Mesodermal cell (in vitro differentiated cells): ENCODE measurements at regions not wholly inside any gene's neighbourhood (a gene's known extent, or its start where the extent isn't known, plus 50 kb on each side); places are given as distances from the start of the nearest gene placed in this dataset.
"Not testable (repeated sequence)": the region's sequence is repeated elsewhere in the genome, so short reads cannot be mapped to it uniquely, and the experiment has no call there.

ENCODE experiments used
- H3K27ac ChIP-seq: 2 replicates; pipeline ENCODE4 v1.7.0; 2013; ENCODE audit warnings: mild to moderate bottlenecking, low read depth, low read length, moderate library complexity; ENCODE audit not compliant: severe bottlenecking
- H3K36me3 ChIP-seq: 2 replicates; pipeline ENCODE4 v1.7.1; 2013; ENCODE audit warnings: mild to moderate bottlenecking, low read length, moderate library complexity; ENCODE audit not compliant: control insufficient read depth, insufficient read depth
- H3K4me1 ChIP-seq: one replicate; pipeline ENCODE4 v1.7.1; 2013; ENCODE audit warnings: mild to moderate bottlenecking, low read length; ENCODE audit not compliant: insufficient read depth, control insufficient read depth, poor library complexity, severe bottlenecking
- H3K4me3 ChIP-seq: 2 replicates; pipeline ENCODE4 v1.7.0; 2013; ENCODE audit warnings: low read length, control low read depth, mild to moderate bottlenecking; ENCODE audit not compliant: insufficient read depth, poor library complexity, severe bottlenecking; ENCODE audit errors: extremely low read depth
- H3K9me3 ChIP-seq: 2 replicates; pipeline ENCODE4 v1.7.1; 2013; ENCODE audit warnings: mild to moderate bottlenecking, low read length, moderate library complexity; ENCODE audit not compliant: control insufficient read depth
- WGBS, 2 experiments: methylation state at CpG; one replicate each; pipeline ENCODE4 v1.1.5; 2013; ENCODE audit warnings: missing lambda C conversion rate in 2 of 2; ENCODE audit not compliant: insufficient coverage in 2 of 2; 5-methylcytosine and 5-hydroxymethylcytosine counted together

DNA sequence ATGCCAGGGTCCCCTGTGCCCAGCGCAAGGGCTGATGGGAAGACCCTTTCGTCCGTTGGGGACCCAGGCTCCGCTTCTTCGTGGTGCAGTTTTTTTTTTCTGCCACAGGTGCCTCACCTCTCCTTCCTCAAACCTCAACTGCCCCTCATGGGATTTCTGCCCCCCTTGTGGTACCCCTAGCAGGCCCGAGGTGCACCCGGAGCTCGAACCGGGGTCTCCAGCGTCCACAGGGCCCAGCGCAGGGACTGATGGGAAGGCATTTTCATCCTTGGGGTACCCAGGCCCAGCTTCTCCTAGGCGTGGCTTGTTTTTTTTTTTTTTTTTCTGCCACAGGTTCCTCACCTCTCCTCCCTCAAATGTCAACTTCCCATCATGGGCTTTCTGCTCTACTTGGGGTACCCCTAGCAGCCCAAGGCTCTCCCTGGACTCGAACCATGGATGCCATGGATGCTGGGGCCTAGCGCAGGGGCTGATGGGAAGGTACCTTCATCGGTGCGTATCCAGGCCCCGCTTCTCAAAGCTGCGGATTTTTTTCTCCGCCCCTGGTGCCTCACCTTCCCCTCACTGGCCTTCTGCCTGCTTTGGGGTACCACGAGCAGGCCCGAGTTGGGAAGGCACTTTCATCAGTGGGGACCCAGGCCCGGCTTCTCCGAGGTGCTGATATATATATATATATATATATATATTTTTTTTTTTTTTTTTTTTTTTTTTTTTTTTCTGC is 531.6 kb downstream of the CWH43 start:
- not testable (repeated sequence) for H3K27ac ChIP-seq, H3K4me3 ChIP-seq, H3K4me1 ChIP-seq, H3K36me3 ChIP-seq
- WGBS, 2 experiments, result 82 to 91% methylated on average over 9 to 13 of the region's 23 CpGs
- H3K9me3 ChIP-seq, result peaks cover 33% of the 10 kb centered on the region

DNA sequence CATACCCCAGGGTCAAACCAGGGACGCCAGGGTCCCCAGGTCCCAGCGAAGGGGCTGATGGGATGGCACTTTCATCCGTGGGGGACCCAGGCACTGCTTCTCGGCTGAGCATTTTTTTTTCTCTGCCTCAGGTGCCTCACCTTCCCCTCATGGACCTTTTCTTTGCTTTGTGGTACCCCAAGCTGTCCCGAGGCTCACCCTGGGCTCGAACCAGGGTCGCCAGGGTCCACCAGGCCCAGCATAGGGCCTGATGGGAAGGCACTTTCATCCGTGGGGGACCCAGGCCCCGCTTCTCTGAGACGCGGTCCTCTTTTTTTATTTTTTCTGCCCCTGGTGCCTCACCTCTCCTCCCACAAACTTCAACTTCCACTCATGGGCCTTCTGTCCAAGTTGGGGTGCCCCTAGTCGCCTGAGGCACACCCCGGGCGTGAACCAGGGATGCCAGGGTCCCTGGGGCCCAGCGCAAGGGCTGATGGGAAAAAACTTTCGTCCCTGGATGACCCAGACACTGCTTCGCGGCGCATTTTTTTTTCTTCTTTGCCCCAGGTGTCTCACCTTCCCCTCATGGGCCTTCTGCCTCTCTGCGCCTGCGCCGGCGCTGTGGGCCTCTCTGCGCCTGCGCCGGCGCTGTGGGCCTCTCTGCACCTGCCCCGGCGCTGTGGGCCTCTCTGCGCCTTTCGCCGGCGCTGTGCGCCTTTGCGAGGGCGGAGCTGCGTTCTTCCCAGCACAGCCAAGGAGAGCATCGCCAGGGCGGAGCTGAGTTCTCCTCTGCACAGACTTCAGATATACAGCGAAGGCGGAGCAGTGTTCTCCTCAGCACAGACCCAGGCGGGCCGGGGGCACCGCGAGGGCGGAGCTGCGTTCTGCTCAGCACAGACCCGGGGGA is 533.3 kb downstream of the CWH43 start:
- not testable (repeated sequence) for H3K27ac ChIP-seq, H3K36me3 ChIP-seq, H3K4me1 ChIP-seq, H3K4me3 ChIP-seq
- peaks cover 19% of the 10 kb centered on the region for H3K9me3 ChIP-seq
- WGBS, 2 experiments, result 85 to 91% methylated on average over 9 to 10 of the region's 48 CpGs

DNA sequence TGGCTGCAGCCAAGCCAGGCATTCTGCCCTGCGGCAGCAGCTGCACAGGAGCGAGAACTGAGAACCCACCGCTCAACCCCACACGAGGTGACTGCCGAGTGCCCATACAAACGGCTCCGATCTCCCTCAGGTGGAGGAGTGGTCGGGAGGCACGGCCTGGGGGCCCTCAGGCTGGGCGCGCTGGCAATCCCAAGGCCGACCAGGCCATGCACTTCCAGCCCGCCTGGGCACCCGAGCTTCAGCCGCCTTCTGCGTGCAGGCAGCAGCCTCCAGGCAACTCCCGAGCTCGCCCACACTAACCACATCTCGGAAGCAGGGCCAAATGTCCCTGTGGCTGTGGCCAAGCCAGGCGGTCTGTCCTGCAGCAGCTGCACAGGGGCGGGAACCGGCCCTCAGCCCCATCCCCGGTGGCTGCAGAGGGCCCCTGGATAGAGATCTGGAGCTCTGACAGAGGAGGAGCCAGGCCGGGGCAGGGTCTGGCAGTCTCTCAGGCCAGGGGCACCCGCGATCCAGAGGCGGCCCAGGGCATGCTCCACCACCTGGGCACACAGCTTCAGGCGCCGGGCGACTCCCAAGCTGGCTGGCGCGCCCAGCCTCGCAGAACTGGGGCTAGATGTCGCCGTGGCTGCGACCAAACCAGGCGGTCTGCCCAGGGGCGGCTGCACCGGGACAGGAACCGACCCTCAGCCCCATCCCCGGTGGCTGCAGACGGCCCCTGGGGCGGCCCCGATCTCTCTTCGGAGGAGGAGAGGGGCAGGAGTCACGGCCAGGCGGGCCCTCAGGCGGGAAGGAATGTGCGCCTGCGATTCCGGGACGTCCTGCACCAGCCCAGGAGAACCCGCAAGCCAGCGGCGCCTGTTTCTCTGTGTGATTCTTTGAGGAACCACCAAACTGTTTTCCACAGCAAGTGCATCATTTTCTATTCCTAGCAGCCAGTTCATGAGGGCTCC is 538.0 kb downstream of the CWH43 start:
- not testable (repeated sequence) for H3K9me3 ChIP-seq, H3K36me3 ChIP-seq, H3K4me3 ChIP-seq, H3K27ac ChIP-seq, H3K4me1 ChIP-seq
- 73 to 74% methylated on average over 9 to 20 of the region's 55 CpGs for WGBS, 2 experiments

DNA sequence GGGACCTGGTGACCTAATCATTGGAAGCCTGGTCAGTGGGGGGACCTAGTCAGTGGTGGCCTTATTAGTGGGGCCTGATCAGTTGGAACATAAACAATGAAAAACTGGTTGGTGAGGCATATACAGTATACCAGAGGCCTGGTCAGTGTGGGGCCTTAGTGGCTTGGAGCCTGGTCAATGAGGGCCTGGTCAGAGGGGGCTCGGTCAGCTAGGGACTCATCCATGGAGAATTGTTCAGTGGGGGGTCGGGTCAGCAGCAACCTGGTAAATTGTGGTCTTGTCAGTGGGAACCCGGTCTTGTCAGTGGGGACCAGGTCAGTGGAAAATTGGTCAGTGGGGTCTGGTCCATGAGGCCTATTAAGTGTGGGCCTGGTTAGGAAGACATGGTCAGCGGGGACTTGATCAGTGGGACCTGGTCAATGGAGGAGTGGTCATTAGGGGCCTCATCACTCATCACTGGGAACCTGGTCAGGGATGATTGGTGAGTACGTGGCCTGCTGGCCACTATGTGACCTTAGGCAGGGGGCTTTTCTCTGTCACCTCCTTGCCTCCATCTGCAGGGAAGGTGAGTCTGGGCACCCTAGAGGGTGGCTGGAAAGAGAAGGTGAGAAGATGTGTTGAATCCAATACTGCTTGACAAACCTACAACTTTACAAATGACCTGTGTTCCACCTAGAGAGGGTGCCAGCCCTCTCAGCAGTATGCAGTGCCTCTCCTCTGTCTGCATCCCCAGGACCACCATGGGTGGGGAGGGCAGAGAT is 573.0 kb downstream of the CWH43 start:
- H3K4me1 ChIP-seq, result not testable (repeated sequence)

DNA sequence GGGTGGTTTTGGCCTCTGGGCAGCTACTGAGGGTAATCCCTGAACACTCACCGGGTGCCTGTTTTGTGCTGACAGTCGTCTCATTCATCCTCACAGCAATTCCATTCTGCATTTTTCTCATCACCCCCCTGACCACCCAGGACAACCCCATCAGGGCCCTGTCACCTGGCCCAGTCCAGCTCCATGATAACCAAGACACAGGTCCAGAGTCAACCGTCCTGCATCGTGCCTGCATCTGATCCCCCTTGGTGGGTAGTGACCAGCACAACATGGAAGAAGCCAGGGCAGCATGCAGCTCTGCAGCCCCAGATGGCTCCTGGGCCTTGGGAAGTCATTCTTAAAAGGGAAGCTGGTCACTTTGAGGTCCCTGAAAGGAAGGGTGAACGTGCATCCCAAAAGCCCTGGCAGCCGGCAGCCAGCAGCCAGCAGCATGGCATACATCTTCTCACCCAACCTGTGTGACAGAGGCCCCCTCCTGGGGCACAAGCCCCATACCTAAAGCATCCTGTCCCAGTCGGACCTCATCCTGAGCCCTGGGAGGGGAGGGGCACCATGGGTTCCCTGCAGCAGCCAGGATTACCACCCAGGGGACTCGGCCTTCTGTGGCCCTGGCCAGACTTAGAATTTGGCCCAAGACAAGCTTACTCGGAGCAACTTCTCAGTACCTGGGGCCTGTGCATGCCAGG is 574.2 kb downstream of the CWH43 start:
- not testable (repeated sequence) for H3K36me3 ChIP-seq, H3K4me1 ChIP-seq, H3K9me3 ChIP-seq, H3K4me3 ChIP-seq, H3K27ac ChIP-seq
- no CpG with 5 or more reads among the region's 9 CpGs for WGBS, 2 experiments

More for the DNA sequence above, 573.0 kb downstream of the CWH43 start:
- WGBS, 2 experiments, result 36% methylated on average over 1 of the region's 5 CpGs
- H3K9me3 ChIP-seq, H3K4me3 ChIP-seq, H3K27ac ChIP-seq, H3K36me3 ChIP-seq: not testable (repeated sequence)

DNA sequence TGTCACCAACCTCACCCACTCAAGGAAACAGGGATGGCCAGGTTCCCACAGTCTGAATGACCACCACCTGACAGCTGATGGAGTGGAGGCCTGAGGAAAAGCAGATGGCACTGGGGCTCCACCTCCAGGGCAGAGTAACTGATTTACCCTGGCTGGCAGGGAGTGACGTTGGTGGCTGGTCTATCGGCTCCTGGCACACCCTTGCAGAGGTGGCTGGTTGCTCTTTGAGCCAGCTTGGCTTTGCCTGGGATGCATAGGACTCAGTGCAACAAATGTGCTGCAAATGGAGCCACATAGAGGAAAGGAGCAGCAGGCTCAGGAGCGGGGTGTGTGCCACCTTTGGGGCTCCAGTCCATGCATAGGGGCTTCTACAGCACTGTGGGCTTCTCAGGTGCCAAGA is 574.8 kb downstream of the CWH43 start:
- H3K9me3 ChIP-seq, H3K4me3 ChIP-seq, H3K4me1 ChIP-seq, H3K27ac ChIP-seq, H3K36me3 ChIP-seq: not testable (repeated sequence)
- 31 to 47% methylated on average over 2 of the region's 3 CpGs for WGBS, 2 experiments

DNA sequence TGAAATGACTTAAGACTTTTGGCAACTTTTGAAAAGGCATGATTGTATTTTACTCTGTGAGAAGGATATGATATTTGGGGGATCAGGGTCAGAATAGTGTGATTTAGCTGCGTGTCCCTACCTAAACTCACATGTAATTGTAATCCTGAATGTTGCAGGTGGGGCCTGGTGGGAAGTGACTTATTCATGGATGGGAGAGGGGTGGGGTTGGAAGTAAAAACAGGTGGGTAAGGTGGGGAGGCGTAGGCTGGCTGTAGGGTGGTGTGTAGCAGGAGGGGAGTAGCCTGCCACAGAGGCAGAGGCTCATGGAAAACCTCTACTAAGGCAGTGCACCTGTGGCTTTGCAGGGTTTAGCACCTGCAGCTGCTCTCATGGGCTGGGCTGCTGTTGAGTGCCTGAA is 584.2 kb downstream of the CWH43 start:
- not testable (repeated sequence) for H3K4me1 ChIP-seq, H3K36me3 ChIP-seq, H3K27ac ChIP-seq, H3K4me3 ChIP-seq
- WGBS, 2 experiments, result 20 to 28% methylated on average over 2 of the region's 2 CpGs
- H3K9me3 ChIP-seq, result peaks cover 14% of the 10 kb centered on the region

DNA sequence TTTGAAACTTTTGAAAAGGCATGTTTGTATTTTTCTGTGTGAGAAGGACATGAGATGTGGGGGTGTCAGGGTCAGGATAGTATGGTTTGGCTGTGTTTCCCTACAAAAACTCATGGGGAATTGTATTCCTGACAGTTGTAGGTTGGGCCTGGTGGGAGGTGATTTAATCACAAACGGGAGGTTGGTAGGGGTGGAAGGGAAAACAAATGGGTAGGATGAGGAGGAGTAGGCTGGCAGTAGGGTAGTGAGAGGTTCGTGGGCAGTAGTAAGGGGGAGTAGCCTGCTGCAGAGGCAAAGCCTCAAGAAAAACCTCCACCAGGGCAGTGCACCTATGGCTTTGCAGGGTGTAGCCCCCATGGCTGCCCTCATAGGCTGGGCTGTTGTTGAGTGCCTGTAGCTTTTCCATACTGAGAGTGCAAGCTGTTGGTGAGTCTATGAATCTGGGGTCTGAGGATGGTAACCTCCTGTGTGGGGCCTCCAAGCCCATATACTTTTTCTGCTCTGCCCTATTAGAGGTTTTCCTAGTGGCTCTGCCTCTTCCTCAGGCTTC is 587.7 kb downstream of the CWH43 start:
- peaks cover 24% of the 10 kb centered on the region for H3K9me3 ChIP-seq
- H3K27ac ChIP-seq, H3K36me3 ChIP-seq, H3K4me1 ChIP-seq, H3K4me3 ChIP-seq: not testable (repeated sequence)
- 36 to 42% methylated on average over 2 of the region's 2 CpGs for WGBS, 2 experiments

DNA sequence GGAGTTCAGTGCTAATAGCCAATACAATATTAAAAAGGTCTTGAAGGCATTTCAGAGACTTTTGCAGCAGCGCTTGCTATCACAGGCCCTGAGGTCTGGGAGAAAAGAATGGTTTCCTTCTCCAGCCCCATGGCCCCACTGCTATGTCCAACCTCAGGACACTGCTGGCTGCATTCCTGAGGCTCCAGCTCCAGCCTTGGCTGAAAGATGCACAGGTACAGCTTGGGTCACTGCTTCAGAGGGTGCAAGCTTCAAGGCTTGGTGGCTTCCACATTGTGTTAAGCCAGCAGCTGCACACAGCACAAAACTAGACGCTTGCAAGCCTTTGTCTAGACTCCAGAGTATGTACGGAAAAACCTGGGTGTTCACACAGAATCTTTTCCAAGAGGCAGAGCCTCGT is 589.2 kb downstream of the CWH43 start:
- not testable (repeated sequence) for H3K4me3 ChIP-seq, H3K27ac ChIP-seq, H3K4me1 ChIP-seq, H3K36me3 ChIP-seq
- H3K9me3 ChIP-seq, result peaks cover 30% of the 10 kb centered on the region
- WGBS, 2 experiments, result 37 to 45% methylated on average over 3 of the region's 4 CpGs
